IMR-90 (cell line): ENCODE measurements at regions not wholly inside any gene's neighbourhood (a gene's known extent, or its start where the extent isn't known, plus 50 kb on each side); places are given as distances from the start of the nearest gene placed in this dataset.

Source experiments
- ATAC-seq: fragments of 200-7000 bp; cut with Tn5 transposase; 2 replicates; pipeline ENCODE4 v1.9.1; 2020; ENCODE audit warnings: low read depth, mild to moderate bottlenecking, moderate library complexity
- BruUV-seq: library from RNA; stranded (reverse); fragments of 400-500 nt; replicated peaks from 2 replicates; lab custom pipeline; 2021; lab: Mats Ljungman, UMichigan
- CTCF ChIA-PET: fragments of 300-600 bp; formaldehyde crosslinking; extraction: SDS; loops from one replicate; lab custom pipeline; 2021; ENCODE audit warnings: antibody characterized with exemption; lab: Yijun Ruan, JAX
- POLR2A ChIA-PET: fragments of 300-600 bp; sonication (Branson Sonifier 250); formaldehyde crosslinking; loops from one replicate; lab custom pipeline; 2022; ENCODE audit warnings: antibody characterized with exemption; ENCODE audit not compliant: unreplicated experiment; lab: Charles Lee
- DNase-seq: peaks from one replicate; pipeline ENCODE4 v3.0.0; 2013
- H2AFZ ChIP-seq: replicated peaks from 2 replicates; pipeline ENCODE3; 2013; ENCODE audit warnings: low read length, mild to moderate bottlenecking; ENCODE audit not compliant: poor library complexity
- H2AK5ac ChIP-seq: 2 replicates; pipeline ENCODE4 v1.6.1; 2013; ENCODE audit warnings: low read depth, low read length, inconsistent platforms
- H2AK9ac ChIP-seq: replicated peaks from 2 replicates; pipeline ENCODE3; 2013; ENCODE audit warnings: mild to moderate bottlenecking, low read depth, low read length, moderate library complexity; ENCODE audit not compliant: poor library complexity
- H2BK120ac ChIP-seq: 2 replicates; pipeline ENCODE4 v1.6.1; 2013; ENCODE audit warnings: low read depth, low read length, inconsistent platforms
- H2BK15ac ChIP-seq: 3 replicates; pipeline ENCODE4 v1.6.1; 2013; ENCODE audit warnings: low read depth, low read length, inconsistent platforms
- H2BK20ac ChIP-seq: 2 replicates; pipeline ENCODE4 v1.6.1; 2013; ENCODE audit warnings: low read depth, mild to moderate bottlenecking, inconsistent platforms, low read length, moderate library complexity
- H2BK5ac ChIP-seq: 2 replicates; pipeline ENCODE4 v1.6.1; 2013; ENCODE audit warnings: mild to moderate bottlenecking, low read depth, low read length, inconsistent platforms; ENCODE audit not compliant: poor library complexity, severe bottlenecking
- H3K14ac ChIP-seq: replicated peaks from 2 replicates; pipeline ENCODE4 v1.6.1; 2013; ENCODE audit warnings: low read depth, low read length, inconsistent platforms
- H3K18ac ChIP-seq: 2 replicates; pipeline ENCODE4 v1.6.1; 2013; ENCODE audit warnings: low read depth, low read length, control low read depth
- H3K23ac ChIP-seq: 2 replicates; pipeline ENCODE4 v1.6.1; 2013; ENCODE audit warnings: low read depth, low read length, inconsistent platforms
- H3K27ac ChIP-seq: 2 replicates; pipeline ENCODE4 v1.5.1; 2013; ENCODE audit warnings: mild to moderate bottlenecking, control low read depth, low read length; ENCODE audit not compliant: insufficient read depth
- H3K27me3 ChIP-seq: 2 replicates; pipeline ENCODE4 v1.6.1; 2013; ENCODE audit warnings: low read length; ENCODE audit not compliant: control insufficient read depth, insufficient read depth
- H3K36me3 ChIP-seq: 2 replicates; pipeline ENCODE4 v1.6.1; 2013; ENCODE audit warnings: low read length, mixed read lengths; ENCODE audit not compliant: control insufficient read depth, insufficient read depth
- H3K4ac ChIP-seq: 2 replicates; pipeline ENCODE4 v1.6.1; 2013; ENCODE audit warnings: low read depth, low read length, inconsistent platforms
- H3K4me1 ChIP-seq: 2 replicates; pipeline ENCODE4 v1.6.1; 2013; ENCODE audit warnings: low read length, mixed read lengths; ENCODE audit not compliant: control insufficient read depth, insufficient read depth
- H3K4me2 ChIP-seq: 2 replicates; pipeline ENCODE4 v1.6.1; 2013; ENCODE audit warnings: low read depth, mild to moderate bottlenecking, control low read depth, low read length, moderate library complexity
- H3K4me3 ChIP-seq: 2 replicates; pipeline ENCODE4 v1.5.1; 2013; ENCODE audit warnings: low read depth, mild to moderate bottlenecking, control low read depth, low read length, moderate library complexity; ENCODE audit not compliant: insufficient read depth
- H3K56ac ChIP-seq: 2 replicates; pipeline ENCODE4 v1.6.1; 2013; ENCODE audit warnings: low read length, inconsistent platforms; ENCODE audit not compliant: insufficient read depth; ENCODE audit errors: extremely low read depth
- H3K79me1 ChIP-seq, 2 experiments: 2 replicates each; pipeline ENCODE4 v1.6.1; 2013; ENCODE audit warnings: low read length in 2 of 2, inconsistent platforms in 1 of 2, low read depth in 1 of 2
- H3K9ac ChIP-seq: 2 replicates; pipeline ENCODE4 v1.6.1; 2013; ENCODE audit warnings: low read depth, low read length, control low read depth
- H3K9me1 ChIP-seq: 2 replicates; pipeline ENCODE4 v1.6.1; 2013; ENCODE audit warnings: low read length, inconsistent platforms; ENCODE audit not compliant: insufficient read depth
- H3K9me3 ChIP-seq: 2 replicates; pipeline ENCODE4 v1.6.1; 2013; ENCODE audit warnings: low read length; ENCODE audit not compliant: control insufficient read depth, insufficient read depth
- H4K20me1 ChIP-seq: 2 replicates; pipeline ENCODE4 v1.6.1; 2013; ENCODE audit warnings: low read length, inconsistent platforms; ENCODE audit not compliant: insufficient read depth
- H4K5ac ChIP-seq: 2 replicates; pipeline ENCODE4 v1.6.1; 2013; ENCODE audit warnings: mild to moderate bottlenecking, low read depth, low read length, control low read depth
- H4K8ac ChIP-seq, 2 experiments: 2 replicates each; pipeline ENCODE4 v1.6.1; 2013; ENCODE audit warnings: low read depth in 2 of 2, low read length in 2 of 2, control low read depth in 1 of 2, inconsistent platforms in 1 of 2
- H4K91ac ChIP-seq: 2 replicates; pipeline ENCODE4 v1.6.1; 2013; ENCODE audit warnings: low read depth, low read length, inconsistent platforms; ENCODE audit not compliant: insufficient read depth
- MAZ ChIP-seq: IDR thresholded peaks from 2 replicates; pipeline ENCODE4 v1.6.1; 2012; ENCODE audit warnings: low read depth, mild to moderate bottlenecking, low read length, improper control_type of control experiment, moderate library complexity, borderline replicate concordance
- SMC3 ChIP-seq: fragments of 150-350 bp; IDR thresholded peaks from 2 replicates; pipeline ENCODE4 v1.6.1; 2016; ENCODE audit warnings: low read depth, mild to moderate bottlenecking, antibody characterized with exemption, low read length, moderate library complexity
- WGBS, 2 experiments: methylation state at CpG; one replicate each; pipeline versions ENCODE4 v1.1.5 to v1.1.7; 2013; ENCODE audit warnings: missing lambda C conversion rate in 2 of 2; ENCODE audit not compliant: insufficient read length in 1 of 2; ENCODE audit errors: extremely low coverage in 2 of 2; 5-methylcytosine and 5-hydroxymethylcytosine counted together
- dilution Hi-C: fragments of 300-500 bp; cut with HindIII; formaldehyde crosslinking; loops from one replicate; pipeline ENCODE4 v1.14.3; 2018; ENCODE audit warnings: low sequenced_read_pairs; ENCODE audit not compliant: unreplicated experiment
- in situ Hi-C: fragments of 300-500 bp; cut with MboI; formaldehyde crosslinking; loops from 3 replicates; pipeline ENCODE4 v1.14.3; 2019; ENCODE audit warnings: low sequenced_read_pairs, inconsistent platforms, mixed read lengths
- intact Hi-C: fragments of 100-400 bp; cut with micrococcal nuclease; formaldehyde crosslinking; loops from 2 replicates; pipeline ENCODE4 v1.10.0; 2022

DNA sequence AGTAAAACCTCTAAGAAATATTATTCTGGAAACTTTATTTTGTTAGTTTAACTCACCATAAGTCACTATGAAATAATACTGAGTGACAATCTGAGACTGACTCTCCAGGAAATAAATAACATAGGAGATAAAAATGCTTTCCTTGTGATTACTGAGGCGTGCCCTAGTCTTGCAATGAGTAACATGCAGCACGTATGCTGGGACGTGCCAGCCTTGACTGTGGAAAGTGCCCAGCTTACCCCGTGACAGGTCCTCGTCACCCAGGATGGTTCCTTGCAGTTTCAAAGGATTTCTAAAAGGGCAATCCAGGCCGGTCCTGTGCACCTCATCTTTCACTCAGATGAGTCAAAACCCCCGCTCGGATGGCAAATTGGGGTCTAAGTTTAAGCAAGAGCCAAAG, 720.8 kb upstream of the ADAMTS16 start:
- H3K36me3 ChIP-seq, result no peaks in the 10 kb centered on the region
- H2AK5ac ChIP-seq, result no peak overlapping the region
- ChIA-PET CTCF (no interaction called here), POLR2A (no interaction called here)
- H3K9me1 ChIP-seq, result no peaks in the 10 kb centered on the region
- no peak overlapping the region for H3K18ac ChIP-seq
- ATAC-seq, result no peak
- intact Hi-C loops (no loop called here), in situ Hi-C loops (no loop called here), dilution Hi-C loops (no loop called here)
- no peaks in the 10 kb centered on the region for H3K4me1 ChIP-seq
- H3K14ac ChIP-seq, result no peak overlapping the region
- H3K23ac ChIP-seq, result no peak overlapping the region
- H4K20me1 ChIP-seq, result no peaks in the 10 kb centered on the region
- H4K91ac ChIP-seq, result no peak overlapping the region
- H2BK120ac ChIP-seq, result no peak overlapping the region
- H2BK20ac ChIP-seq, result no peak overlapping the region
- no peak overlapping the region for H3K4me3 ChIP-seq
- peaks cover 12% of the 10 kb centered on the region; the same call in 1 of the 2 replicates for H3K9me3 ChIP-seq
- no peak overlapping the region for H2AFZ ChIP-seq
- no peaks in the 10 kb centered on the region for H3K27me3 ChIP-seq
- no peak overlapping the region for H4K8ac ChIP-seq
- no TSS peak for BruUV-seq
- no peak overlapping the region for H2AK9ac ChIP-seq
- H4K5ac ChIP-seq, result no peak overlapping the region
- no peak overlapping the region for H2BK5ac ChIP-seq
- H3K79me1 ChIP-seq, result no peaks in the 10 kb centered on the region
- H3K4ac ChIP-seq, result no peak overlapping the region
- TF ChIP-seq MAZ (no peak), SMC3 (no peak)
- no peak overlapping the region for H3K9ac ChIP-seq
- 35% methylated on average over 2 of the region's 8 CpGs; no CpG with 5 or more reads in 1 of the 2 experiments for WGBS, 2 experiments
- H3K56ac ChIP-seq, result no peak overlapping the region
- no peak overlapping the region for H3K27ac ChIP-seq
- H3K4me2 ChIP-seq, result no peak overlapping the region
- H2BK15ac ChIP-seq, result no peak overlapping the region
- DNase-seq, result no peak
